K562 (cell line): ENCODE measurements at regions not wholly inside any gene's neighbourhood (a gene's known extent, or its start where the extent isn't known, plus 50 kb on each side); places are given as distances from the start of the nearest gene placed in this dataset.

Experiments
- ATAC-seq: fragments of 200-7000 bp; cut with Tn5 transposase; 3 replicates; pipeline ENCODE4 v1.9.1; 2020; ENCODE audit warnings: moderate library complexity
- BruUV-seq: library from RNA; stranded (reverse); fragments of 400-500 nt; replicated peaks from 2 replicates; lab custom pipeline; 2021; lab: Mats Ljungman, UMichigan
- CTCF ChIA-PET: fragments of 300-600 bp; formaldehyde crosslinking; extraction: SDS; loops from one replicate; lab custom pipeline; 2021; ENCODE audit warnings: low intra/inter-chr PET ratio; lab: Yijun Ruan, JAX
- POLR2A ChIA-PET: fragments of 300-600, 350-650 bp; sonication (Branson Sonifier 250); formaldehyde crosslinking; extraction: SDS; loops from one replicate; lab custom pipeline; 2021; ENCODE audit warnings: antibody characterized with exemption, inconsistent platforms; lab: Yijun Ruan, JAX
- DNase-seq, 4 experiments: peaks; one replicate each; pipeline versions ENCODE4 v3.0.0 to v3.0.0-alpha.2; 2011 to 2018; ENCODE audit warnings: low spot score in 3 of 4, mixed read lengths in 3 of 4; ENCODE audit errors: extremely low read depth in 1 of 4
- FAIRE-seq: peaks from 2 replicates; lab custom pipeline; 2011; peaks lifted over from hg19 to GRCh38; lab: Jason Lieb, UNC
- H2AFZ ChIP-seq: 2 replicates; pipeline ENCODE4 v1.6.0; 2011; ENCODE audit warnings: low read depth, low read length, control low read depth, inconsistent platforms
- H3K27ac ChIP-seq: fragments of 200-600 bp; 3 replicates; pipeline ENCODE4 v1.8.0; 2011; ENCODE audit warnings: low read depth, mild to moderate bottlenecking, control low read depth, inconsistent platforms, low read length, moderate library complexity, mixed read lengths; ENCODE audit errors: extremely low read depth
- H3K27me3 ChIP-seq, 2 experiments: fragments of 300-600 bp in 1 of 2; 2 replicates in 1 of 2; 3 replicates in 1 of 2; pipeline versions ENCODE4 v1.6.0 to v1.8.0; 2011; ENCODE audit warnings: inconsistent platforms in 2 of 2, low read length in 2 of 2, mild to moderate bottlenecking in 1 of 2, mixed read lengths in 1 of 2, moderate library complexity in 1 of 2; ENCODE audit not compliant: control insufficient read depth in 2 of 2, insufficient read depth in 2 of 2
- H3K36me3 ChIP-seq: fragments of 300-600 bp; 3 replicates; pipeline ENCODE4 v1.8.0; 2011; ENCODE audit warnings: mild to moderate bottlenecking, low read length, inconsistent platforms; ENCODE audit not compliant: control insufficient read depth, insufficient read depth
- H3K4me1 ChIP-seq, 2 experiments: fragments of 200-600 bp in 1 of 2; replicated peaks in 1 of 2; 2 replicates in 1 of 2; 3 replicates in 1 of 2; pipeline versions ENCODE4 v1.5.1 to v1.8.0; 2011; ENCODE audit warnings: inconsistent platforms in 2 of 2, low read length in 2 of 2, mild to moderate bottlenecking in 1 of 2, mixed read lengths in 1 of 2, moderate library complexity in 1 of 2; ENCODE audit not compliant: control insufficient read depth in 2 of 2, insufficient read depth in 2 of 2
- H3K4me2 ChIP-seq: 2 replicates; pipeline ENCODE4 v1.6.1; 2011; ENCODE audit warnings: low read length, control low read depth, inconsistent platforms, mixed read lengths; ENCODE audit not compliant: insufficient read depth
- H3K4me3 ChIP-seq: fragments of 200-600 bp; sonication (generic), shearing (Covaris generic); 2 replicates; pipeline ENCODE4 v1.5.1; 2016; ENCODE audit warnings: control low read depth, inconsistent platforms
- H3K79me2 ChIP-seq: fragments of 200-600 bp; 3 replicates; pipeline ENCODE4 v1.8.0; 2011; ENCODE audit warnings: low read length, inconsistent platforms; ENCODE audit not compliant: control insufficient read depth, insufficient read depth
- H3K9ac ChIP-seq, 2 experiments: 2 replicates each; pipeline versions ENCODE4 v1.6.0 to v1.6.1; 2011; ENCODE audit warnings: low read depth in 2 of 2, low read length in 2 of 2, control low read depth in 1 of 2, inconsistent platforms in 1 of 2, mild to moderate bottlenecking in 1 of 2, mixed read lengths in 1 of 2; ENCODE audit not compliant: insufficient read depth in 1 of 2
- H3K9me1 ChIP-seq: one replicate; pipeline ENCODE4 v1.6.0; 2011; ENCODE audit warnings: inconsistent platforms, mild to moderate bottlenecking, low read length, moderate library complexity; ENCODE audit not compliant: control insufficient read depth, insufficient read depth
- H3K9me3 ChIP-seq: replicated peaks from 2 replicates; pipeline ENCODE4 v1.5.1; 2011; ENCODE audit warnings: low read depth, low read length, inconsistent platforms; ENCODE audit not compliant: control insufficient read depth, insufficient read depth
- H4K20me1 ChIP-seq: replicated peaks from 2 replicates; pipeline ENCODE4 v1.6.1; 2011; ENCODE audit warnings: low read length, inconsistent platforms, mixed read lengths; ENCODE audit not compliant: control insufficient read depth, insufficient read depth
- FOXK1 ChIP-seq: sonication (generic); formaldehyde crosslinking; IDR thresholded peaks from 2 replicates; pipeline ENCODE4 v1.8.0; 2022; ENCODE audit warnings: missing genetic modification reagents, mild to moderate bottlenecking, borderline replicate concordance
- GTF2F1 ChIP-seq: IDR thresholded peaks from 2 replicates; pipeline ENCODE4 v1.6.1; 2011; ENCODE audit warnings: low read depth, low read length, improper control_type of control experiment
- HINFP ChIP-seq: fragments of 450-650 bp; conservative IDR thresholded peaks from 2 replicates; pipeline ENCODE4 v1.6.1; 2016; ENCODE audit warnings: missing genetic modification characterization, low read depth, mild to moderate bottlenecking, control low read depth, missing compliant biosample characterization
- KLF13 ChIP-seq: fragments of 450-650 bp; IDR thresholded peaks from 2 replicates; pipeline ENCODE4 v1.6.1; 2016; ENCODE audit warnings: missing genetic modification characterization, low read depth, mild to moderate bottlenecking, missing compliant biosample characterization, moderate library complexity, borderline replicate concordance
- MXI1 ChIP-seq: IDR thresholded peaks from 2 replicates; pipeline ENCODE4 v1.6.1; 2011; ENCODE audit warnings: low read depth, mild to moderate bottlenecking, improper control_type of control experiment, low read length
- SMARCA5 ChIP-seq: fragments of 450-650 bp; IDR thresholded peaks from 2 replicates; pipeline ENCODE4 v1.6.1; 2016
- SREBF1 ChIP-seq: fragments of 150-350 bp; IDR thresholded peaks from 2 replicates; pipeline ENCODE4 v1.6.1; 2014; ENCODE audit warnings: antibody characterized with exemption, low read depth, low read length, borderline replicate concordance
- ZNF197 ChIP-seq: fragments of 200-800 bp; sonication (Bioruptor generic); IDR thresholded peaks from 2 replicates; pipeline ENCODE4 v1.6.1; 2016; ENCODE audit warnings: low read depth, missing genetic modification characterization, missing compliant biosample characterization
- WGBS: fragments of 100-300 bp; shearing (Covaris generic); methylation state at CpG from one replicate; pipeline ENCODE4 v1.1.6; 2016; ENCODE audit warnings: low coverage, mixed read lengths; ENCODE audit not compliant: insufficient coverage; ENCODE audit errors: missing lambda C conversion rate; 5-methylcytosine and 5-hydroxymethylcytosine counted together
- in situ Hi-C: fragments of 300-500 bp; cut with MboI; formaldehyde crosslinking; loops from 4 replicates; pipeline ENCODE4 v1.15.0; 2018; ENCODE audit warnings: inconsistent platforms, mixed read lengths
- intact Hi-C: fragments of 100-400 bp; cut with micrococcal nuclease; formaldehyde crosslinking; loops from 2 replicates; pipeline ENCODE4 v1.14.2; 2022
- TF ChIP-seq, protein P1 (sequence below), 2 experiments: fragments of 450-650 bp; IDR thresholded peaks; 2 replicates each; pipeline ENCODE4 v1.6.1; 2016; ENCODE audit warnings: mild to moderate bottlenecking in 2 of 2, borderline replicate concordance in 1 of 2, low read depth in 1 of 2, moderate library complexity in 1 of 2
- TF ChIP-seq, protein P2 (sequence below): fragments of 450-650 bp; IDR thresholded peaks from 2 replicates; pipeline ENCODE4 v1.7.1; 2018; ENCODE audit warnings: mild to moderate bottlenecking, low read depth; ENCODE audit not compliant: partially characterized antibody

GRCh38 chr21:23740463-23740862 lies 1866.8 kb downstream of the MRPL39 start:
- in situ Hi-C loops: no loop called here
- CTCF ChIA-PET: no interaction called here
- WGBS: 1% methylated on average over 5 of the region's 5 CpGs
- TF ChIP-seq ZNF197: no peak
- TF ChIP-seq, protein P1, sequence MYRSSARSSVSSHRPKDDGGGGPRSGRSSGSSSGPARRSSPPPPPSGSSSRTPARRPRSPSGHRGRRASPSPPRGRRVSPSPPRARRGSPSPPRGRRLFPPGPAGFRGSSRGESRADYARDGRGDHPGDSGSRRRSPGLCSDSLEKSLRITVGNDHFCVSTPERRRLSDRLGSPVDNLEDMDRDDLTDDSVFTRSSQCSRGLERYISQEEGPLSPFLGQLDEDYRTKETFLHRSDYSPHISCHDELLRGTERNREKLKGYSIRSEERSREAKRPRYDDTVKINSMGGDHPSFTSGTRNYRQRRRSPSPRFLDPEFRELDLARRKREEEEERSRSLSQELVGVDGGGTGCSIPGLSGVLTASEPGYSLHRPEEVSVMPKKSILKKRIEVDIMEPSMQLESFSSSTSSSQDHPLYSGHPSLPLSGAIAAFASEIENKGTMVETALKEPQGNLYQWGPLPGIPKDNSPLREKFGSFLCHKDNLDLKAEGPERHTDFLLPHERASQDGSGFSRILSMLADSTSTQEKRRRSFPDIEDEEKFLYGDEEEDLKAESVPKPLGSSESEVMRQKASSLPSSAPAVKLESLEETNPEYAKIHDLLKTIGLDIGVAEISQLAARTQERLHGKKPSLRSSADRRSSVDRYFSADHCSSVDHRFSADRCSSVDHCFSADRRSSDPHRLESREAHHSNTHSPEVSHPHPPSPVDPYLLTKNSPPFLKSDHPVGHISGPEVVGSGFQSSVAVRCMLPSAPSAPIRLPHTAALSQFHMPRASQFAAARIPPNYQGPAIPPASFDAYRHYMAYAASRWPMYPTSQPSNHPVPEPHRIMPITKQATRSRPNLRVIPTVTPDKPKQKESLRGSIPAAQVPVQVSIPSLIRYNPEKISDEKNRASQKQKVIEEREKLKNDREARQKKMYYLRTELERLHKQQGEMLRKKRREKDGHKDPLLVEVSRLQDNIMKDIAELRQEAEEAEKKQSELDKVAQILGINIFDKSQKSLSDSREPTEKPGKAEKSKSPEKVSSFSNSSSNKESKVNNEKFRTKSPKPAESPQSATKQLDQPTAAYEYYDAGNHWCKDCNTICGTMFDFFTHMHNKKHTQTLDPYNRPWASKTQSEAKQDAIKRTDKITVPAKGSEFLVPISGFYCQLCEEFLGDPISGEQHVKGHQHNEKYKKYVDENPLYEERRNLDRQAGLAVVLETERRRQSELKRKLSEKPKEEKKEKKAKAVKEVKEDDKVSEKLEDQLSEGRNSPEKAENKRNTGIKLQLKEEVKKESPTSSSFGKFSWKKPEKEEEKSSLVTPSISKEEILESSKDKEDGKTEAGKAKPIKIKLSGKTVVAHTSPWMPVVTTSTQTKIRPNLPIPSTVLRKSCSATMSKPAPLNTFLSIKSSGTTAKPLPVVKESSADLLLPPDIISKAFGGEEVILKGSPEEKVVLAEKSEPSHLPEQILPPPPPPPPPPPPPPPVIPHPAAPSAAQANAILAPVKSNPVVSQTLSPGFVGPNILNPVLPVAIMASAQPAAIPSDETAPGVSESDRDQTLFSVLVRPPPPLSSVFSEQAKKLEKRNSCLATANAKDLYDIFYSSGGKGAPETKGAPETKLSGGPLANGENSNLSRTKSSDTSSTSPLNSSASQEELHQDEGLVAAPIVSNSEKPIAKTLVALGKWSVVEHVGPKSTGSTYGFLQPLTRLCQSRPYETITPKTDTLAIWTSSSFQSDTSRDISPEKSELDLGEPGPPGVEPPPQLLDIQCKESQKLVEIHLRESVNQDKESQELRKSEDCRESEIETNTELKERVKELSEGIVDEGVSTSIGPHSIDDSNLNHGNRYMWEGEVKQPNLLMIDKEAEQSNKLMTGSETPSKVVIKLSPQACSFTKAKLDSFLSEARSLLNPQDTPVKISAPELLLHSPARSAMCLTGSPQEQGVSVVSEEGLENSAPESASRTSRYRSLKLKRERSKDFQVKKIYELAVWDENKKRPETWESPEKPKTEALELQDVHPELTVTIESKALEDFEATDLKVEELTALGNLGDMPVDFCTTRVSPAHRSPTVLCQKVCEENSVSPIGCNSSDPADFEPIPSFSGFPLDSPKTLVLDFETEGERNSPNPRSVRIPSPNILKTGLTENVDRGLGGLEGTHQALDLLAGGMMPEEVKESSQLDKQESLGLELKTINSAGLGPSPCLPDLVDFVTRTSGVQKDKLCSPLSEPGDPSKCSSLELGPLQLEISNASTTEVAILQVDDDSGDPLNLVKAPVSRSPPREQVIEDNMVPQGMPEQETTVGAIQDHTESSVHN (IDR thresholded peaks at IDR 0.05; ENCODE audit: borderline replicate concordance in 1 of 2, low read depth in 1 of 2): no peak
- TF ChIP-seq SREBF1: no peak
- TF ChIP-seq, protein P2, sequence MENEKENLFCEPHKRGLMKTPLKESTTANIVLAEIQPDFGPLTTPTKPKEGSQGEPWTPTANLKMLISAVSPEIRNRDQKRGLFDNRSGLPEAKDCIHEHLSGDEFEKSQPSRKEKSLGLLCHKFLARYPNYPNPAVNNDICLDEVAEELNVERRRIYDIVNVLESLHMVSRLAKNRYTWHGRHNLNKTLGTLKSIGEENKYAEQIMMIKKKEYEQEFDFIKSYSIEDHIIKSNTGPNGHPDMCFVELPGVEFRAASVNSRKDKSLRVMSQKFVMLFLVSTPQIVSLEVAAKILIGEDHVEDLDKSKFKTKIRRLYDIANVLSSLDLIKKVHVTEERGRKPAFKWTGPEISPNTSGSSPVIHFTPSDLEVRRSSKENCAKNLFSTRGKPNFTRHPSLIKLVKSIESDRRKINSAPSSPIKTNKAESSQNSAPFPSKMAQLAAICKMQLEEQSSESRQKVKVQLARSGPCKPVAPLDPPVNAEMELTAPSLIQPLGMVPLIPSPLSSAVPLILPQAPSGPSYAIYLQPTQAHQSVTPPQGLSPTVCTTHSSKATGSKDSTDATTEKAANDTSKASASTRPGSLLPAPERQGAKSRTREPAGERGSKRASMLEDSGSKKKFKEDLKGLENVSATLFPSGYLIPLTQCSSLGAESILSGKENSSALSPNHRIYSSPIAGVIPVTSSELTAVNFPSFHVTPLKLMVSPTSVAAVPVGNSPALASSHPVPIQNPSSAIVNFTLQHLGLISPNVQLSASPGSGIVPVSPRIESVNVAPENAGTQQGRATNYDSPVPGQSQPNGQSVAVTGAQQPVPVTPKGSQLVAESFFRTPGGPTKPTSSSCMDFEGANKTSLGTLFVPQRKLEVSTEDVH: no peak
- no peak for TF ChIP-seq HINFP (tag)
- TF ChIP-seq MXI1: no peak
- TF ChIP-seq SMARCA5: no peak
- TF ChIP-seq GTF2F1: no peak
- TF ChIP-seq KLF13: no peak
- no peak for TF ChIP-seq FOXK1 (CRISPR knock-in tag)

More at GRCh38 chr21:23740463-23740862, 1866.8 kb downstream of the MRPL39 start:
- Histone ChIP-seq H3K9me3 (no peaks in the 10 kb centered on the region), H3K36me3 (no peaks in the 10 kb centered on the region), H4K20me1 (no peaks in the 10 kb centered on the region), H3K27ac (no peak overlapping the region), H3K27me3 (no peaks in the 10 kb centered on the region), H2AFZ (no peak overlapping the region), H3K4me2 (no peak overlapping the region), H3K9ac (no peak overlapping the region), H3K4me3 (no peak overlapping the region), H3K9me1 (no peaks in the 10 kb centered on the region), H3K4me1 (no peaks in the 10 kb centered on the region), H3K79me2 (no peaks in the 10 kb centered on the region)
- no peak for ATAC-seq
- intact Hi-C loops: no loop called here
- FAIRE-seq: no peak
- POLR2A ChIA-PET: no interaction called here
- no TSS peak for BruUV-seq
- DNase-seq: no peak
